AG04450 (cell line): ENCODE measurements at regions not wholly inside any gene's neighbourhood (a gene's known extent, or its start where the extent isn't known, plus 50 kb on each side); places are given as distances from the start of the nearest gene placed in this dataset.

Experiments
- CTCF ChIA-PET: fragments of 300-600, 350-600 bp; formaldehyde crosslinking; extraction: SDS; loops from one replicate; lab custom pipeline; 2022; ENCODE audit warnings: antibody characterized with exemption, inconsistent platforms; lab: Charles Lee
- POLR2A ChIA-PET: fragments of 350-600 bp; formaldehyde crosslinking; extraction: SDS; loops from one replicate; lab custom pipeline; 2021; ENCODE audit warnings: antibody characterized with exemption, inconsistent platforms; lab: Yijun Ruan, JAX
- DNase-seq: peaks from one replicate; pipeline ENCODE4 v3.0.0-alpha.2; 2011; ENCODE audit warnings: low read depth, low spot score
- H3K27ac ChIP-seq: one replicate; pipeline ENCODE4 v1.5.1; 2012; ENCODE audit warnings: low read depth, low read length, control low read depth
- H3K27me3 ChIP-seq: one replicate; pipeline ENCODE4 v1.6.0; 2012; ENCODE audit warnings: low read length; ENCODE audit not compliant: control insufficient read depth, insufficient read depth
- H3K4me3 ChIP-seq: 2 replicates; pipeline ENCODE4 v1.5.1; 2011; ENCODE audit warnings: mild to moderate bottlenecking, low read depth, low read length, control low read depth
- H3K9me3 ChIP-seq: 2 replicates; pipeline ENCODE4 v1.5.1; 2012; ENCODE audit warnings: low read length; ENCODE audit not compliant: control insufficient read depth, insufficient read depth
- CTCF ChIP-seq: IDR thresholded peaks from 2 replicates; pipeline ENCODE4 v1.5.1; 2011; ENCODE audit warnings: low read depth, low read length, control low read depth, inconsistent platforms

DNA sequence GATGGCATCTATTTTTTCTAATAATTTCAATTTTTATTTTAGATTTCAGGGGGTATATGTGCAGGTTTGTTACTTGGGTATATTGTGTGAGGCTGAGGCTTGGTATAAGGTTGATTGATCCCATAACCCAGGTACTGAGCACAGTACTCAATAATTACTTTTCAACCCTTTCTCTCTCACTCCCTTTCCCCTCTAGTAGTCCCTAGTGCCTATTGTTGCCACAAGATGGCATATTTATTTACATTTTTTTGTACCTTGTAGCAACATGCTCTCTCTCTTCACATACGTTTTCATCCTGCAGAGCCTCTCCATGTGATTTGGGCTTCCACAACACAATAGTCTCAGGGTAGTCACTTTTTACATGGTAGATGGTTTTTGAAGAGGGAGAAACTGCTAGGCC is 172.0 kb downstream of the ATOH1 start:
- no peaks in the 10 kb centered on the region for H3K9me3 ChIP-seq
- no peak overlapping the region for H3K27ac ChIP-seq
- TF ChIP-seq CTCF, result no peak
- CTCF ChIA-PET, result no interaction called here
- H3K27me3 ChIP-seq, result no peaks in the 10 kb centered on the region
- H3K4me3 ChIP-seq, result no peak overlapping the region
- DNase-seq, result no peak
- POLR2A ChIA-PET, result no interaction called here

GRCh38 chr4:94006932-94007331 is 178.4 kb downstream of the ATOH1 start:
- CTCF ChIA-PET, result no interaction called here
- POLR2A ChIA-PET, result no interaction called here

GRCh38 chr4:94011190-94011589 is 182.6 kb downstream of the ATOH1 start:
- Histone ChIP-seq H3K27ac (no peak overlapping the region), H3K27me3 (no peaks in the 10 kb centered on the region), H3K4me3 (no peak overlapping the region), H3K9me3 (no peaks in the 10 kb centered on the region)
- ChIA-PET POLR2A (no interaction called here), CTCF (no interaction called here)
- TF ChIP-seq CTCF, result no peak
- DNase-seq, result no peak

More at GRCh38 chr4:94006932-94007331, 178.4 kb downstream of the ATOH1 start:
- H3K9me3 ChIP-seq, result no peaks in the 10 kb centered on the region
- no peak overlapping the region for H3K27ac ChIP-seq
- no peak overlapping the region for H3K4me3 ChIP-seq
- DNase-seq, result no peak
- H3K27me3 ChIP-seq, result no peaks in the 10 kb centered on the region
- TF ChIP-seq CTCF, result no peak

DNA sequence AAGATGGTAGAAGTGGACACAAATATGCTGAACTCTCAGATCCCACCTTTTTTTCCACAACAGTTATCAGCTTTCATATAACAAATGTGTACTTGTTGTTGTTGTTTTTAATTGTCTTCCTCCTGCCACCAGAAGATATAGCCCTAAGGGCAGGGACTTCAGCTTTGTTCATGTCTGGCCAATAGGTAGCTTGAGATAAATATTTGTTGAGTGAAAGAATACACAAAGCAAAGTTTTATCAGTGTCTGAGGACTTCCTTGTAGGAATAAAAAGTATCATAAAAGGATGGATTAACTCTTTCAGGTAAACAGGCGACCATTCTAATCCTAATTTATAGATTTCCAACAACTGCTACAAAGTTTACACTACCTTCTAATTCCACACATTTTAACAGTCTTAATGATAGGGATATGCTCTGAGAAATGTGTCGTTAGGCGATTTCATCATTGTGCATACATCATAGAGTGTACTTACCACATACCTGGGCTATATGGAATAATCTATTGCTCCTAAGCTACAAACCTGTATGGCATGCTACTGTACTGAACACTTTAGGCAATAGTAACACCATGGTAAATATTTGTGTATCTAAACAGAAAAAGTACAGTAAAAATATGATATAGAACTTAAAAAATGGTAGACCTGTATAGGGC is 186.1 kb downstream of the ATOH1 start:
- Histone ChIP-seq H3K9me3 (no peaks in the 10 kb centered on the region), H3K27me3 (no peaks in the 10 kb centered on the region), H3K27ac (no peak overlapping the region), H3K4me3 (no peak overlapping the region)
- POLR2A ChIA-PET, result no interaction called here
- no peak for TF ChIP-seq CTCF
- no peak for DNase-seq
- CTCF ChIA-PET, result no interaction called here

DNA sequence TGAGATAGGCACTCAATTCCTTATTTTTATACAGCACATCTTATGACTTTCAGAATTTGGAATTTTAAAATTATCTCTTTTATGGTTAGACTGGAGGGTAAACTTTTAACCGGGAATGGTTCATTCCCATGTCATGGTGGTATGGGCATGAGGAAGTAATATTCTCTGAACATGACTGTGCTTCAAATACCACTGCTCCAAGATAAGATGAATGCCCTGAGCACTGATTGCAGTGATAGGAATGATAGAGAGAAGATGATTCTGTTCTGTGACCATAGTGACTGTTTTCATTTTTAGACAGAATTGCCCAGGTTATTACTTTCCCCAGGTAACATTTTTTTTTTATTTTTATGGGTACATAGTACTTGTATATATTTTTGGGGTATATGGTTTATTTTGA is 187.4 kb downstream of the ATOH1 start:
- CTCF ChIA-PET, result no interaction called here
- no peaks in the 10 kb centered on the region for H3K27me3 ChIP-seq
- H3K4me3 ChIP-seq, result no peak overlapping the region
- POLR2A ChIA-PET, result no interaction called here
- no peaks in the 10 kb centered on the region for H3K9me3 ChIP-seq
- DNase-seq, result no peak
- H3K27ac ChIP-seq, result no peak overlapping the region
- TF ChIP-seq CTCF, result no peak
